ENCODE measurements at regions not wholly inside any gene's neighbourhood (a gene's known extent, or its start where the extent isn't known, plus 50 kb on each side); places are given as distances from the start of the nearest gene placed in this dataset.

DNA sequence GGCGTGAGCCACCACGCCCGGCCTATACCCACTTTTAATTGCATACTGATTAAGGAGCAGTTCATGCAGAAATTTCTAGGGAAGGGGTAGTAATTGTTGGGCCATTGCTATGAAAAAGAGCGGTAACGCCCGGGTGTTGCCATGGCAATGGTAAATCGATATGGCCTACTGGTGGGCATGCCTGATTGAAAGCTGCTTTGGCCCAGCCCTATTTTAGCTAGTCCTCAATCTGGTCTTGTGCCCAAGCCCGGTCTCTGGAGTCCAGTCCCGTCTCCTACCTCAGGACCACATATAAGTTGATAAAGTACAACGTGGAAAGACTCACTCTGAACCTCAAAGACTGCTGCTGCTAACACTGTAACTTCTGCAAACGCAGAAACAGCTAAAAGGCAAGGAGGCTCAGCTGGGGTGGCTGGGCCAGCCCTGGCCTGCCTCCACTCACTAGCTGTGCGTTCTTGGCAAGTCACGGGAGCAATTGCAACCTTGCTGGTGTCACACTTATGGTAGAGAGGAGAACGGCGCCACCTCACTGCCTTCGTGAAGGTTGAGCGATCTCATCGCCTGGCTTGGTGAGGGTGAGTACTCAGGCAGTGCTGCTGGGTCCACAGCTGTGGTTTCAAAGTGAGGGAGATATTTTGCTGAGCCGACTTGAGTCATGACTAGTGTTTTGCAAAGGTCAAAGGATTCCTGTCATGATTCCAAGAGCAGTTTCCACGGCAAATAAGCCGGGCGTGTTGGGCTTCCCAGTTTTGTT, 57.0 kb upstream of the GRPEL1 start:
- WGBS (ENCODE audit: insufficient coverage, low lambda C conversion rate): no CpG with 5 or more reads among the region's 22 CpGs

DNA sequence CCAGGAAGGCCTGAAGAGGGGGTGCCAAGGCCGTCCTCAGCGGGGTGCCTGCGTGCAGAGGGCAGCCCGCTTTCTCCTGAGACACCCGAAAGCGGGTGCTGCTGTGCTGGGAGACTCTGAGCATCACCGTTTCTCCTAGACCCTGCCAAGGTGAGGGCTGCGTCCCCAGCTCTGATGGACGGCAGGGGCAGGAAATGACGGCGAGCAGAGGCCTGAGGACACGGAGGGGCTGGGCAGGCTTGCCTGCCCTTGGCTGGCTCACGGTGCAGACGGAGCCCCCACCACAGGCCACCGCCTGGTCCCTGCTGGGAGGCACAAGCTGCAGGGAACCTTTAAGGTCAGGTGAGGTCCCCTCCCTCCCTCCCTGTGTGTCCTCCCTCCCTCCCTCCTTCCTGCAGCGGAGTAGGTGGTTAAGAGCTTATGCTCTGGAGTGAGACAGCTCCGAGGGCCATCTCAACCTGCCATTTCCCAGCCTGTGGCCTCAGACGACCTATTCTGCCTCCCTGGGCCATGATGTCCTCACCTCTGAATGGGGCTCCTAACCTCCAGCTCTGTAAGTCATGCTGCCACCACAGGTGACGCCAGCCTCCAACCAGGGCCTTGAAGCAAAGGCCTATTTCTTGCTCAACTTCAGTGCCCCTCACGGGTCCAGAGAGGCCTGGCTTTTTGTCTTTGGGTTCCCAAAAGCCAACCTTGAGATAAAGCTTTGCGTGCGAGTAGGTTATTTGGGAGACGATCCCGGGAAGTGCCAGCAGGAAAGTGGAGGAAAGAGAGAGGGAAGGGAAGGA, 54.2 kb upstream of the GRPEL1 start:
- Histone ChIP-seq H3K4me3 (ENCODE audit: low read length) (no peak overlapping the region), H3K27ac (ENCODE audit: low read length) (no peak overlapping the region), H3K4me1 (ENCODE audit: control insufficient read depth, insufficient read depth, low read length) (no peaks in the 10 kb centered on the region), H3K36me3 (ENCODE audit: control insufficient read depth, insufficient read depth, low read length) (no peaks in the 10 kb centered on the region), H3K27me3 (ENCODE audit: control insufficient read depth, insufficient read depth, low read length) (no peaks in the 10 kb centered on the region), H3K9me3 (ENCODE audit: control insufficient read depth, low read depth, low read length) (no peaks in the 10 kb centered on the region)
- WGBS (ENCODE audit: insufficient coverage, low lambda C conversion rate): no CpG with 5 or more reads among the region's 24 CpGs
- DNase-seq: no peak

More for the DNA sequence above, 57.0 kb upstream of the GRPEL1 start:
- Histone ChIP-seq H3K9me3 (ENCODE audit: control insufficient read depth, low read depth, low read length) (peaks cover 2% of the 10 kb centered on the region), H3K27ac (ENCODE audit: low read length) (no peak overlapping the region), H3K4me3 (ENCODE audit: low read length) (no peak overlapping the region), H3K36me3 (ENCODE audit: control insufficient read depth, insufficient read depth, low read length) (no peaks in the 10 kb centered on the region), H3K4me1 (ENCODE audit: control insufficient read depth, insufficient read depth, low read length) (no peaks in the 10 kb centered on the region), H3K27me3 (ENCODE audit: control insufficient read depth, insufficient read depth, low read length) (no peaks in the 10 kb centered on the region)
- no peak for DNase-seq

DNA sequence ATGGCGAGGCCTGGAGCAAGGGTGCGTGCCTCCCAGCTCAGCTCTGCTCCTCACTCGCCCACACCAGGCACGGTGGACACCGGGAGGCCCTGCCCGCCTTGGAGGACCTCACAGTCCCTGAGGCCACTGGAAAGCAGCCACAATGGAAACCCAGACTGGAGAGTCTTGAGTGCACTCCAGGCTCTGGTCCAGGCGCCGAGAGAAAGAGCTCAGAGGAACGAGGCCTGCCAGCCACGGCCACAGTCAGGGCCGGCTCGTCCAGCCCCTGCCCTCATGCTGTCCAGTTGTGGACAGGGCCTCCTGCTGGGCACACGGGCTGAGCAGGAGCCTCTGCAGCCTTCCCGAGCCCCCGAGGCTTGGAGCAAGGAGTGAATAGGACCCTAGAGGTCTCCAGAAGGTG, 53.3 kb upstream of the GRPEL1 start:
- H3K4me1 ChIP-seq (ENCODE audit: control insufficient read depth, insufficient read depth, low read length): no peaks in the 10 kb centered on the region
- no peak overlapping the region for H3K27ac ChIP-seq (ENCODE audit: low read length)
- no peak for DNase-seq
- no peaks in the 10 kb centered on the region for H3K27me3 ChIP-seq (ENCODE audit: control insufficient read depth, insufficient read depth, low read length)
- no CpG with 5 or more reads among the region's 15 CpGs for WGBS (ENCODE audit: insufficient coverage, low lambda C conversion rate)
- no peak overlapping the region for H3K4me3 ChIP-seq (ENCODE audit: low read length)
- H3K9me3 ChIP-seq (ENCODE audit: control insufficient read depth, low read depth, low read length): no peaks in the 10 kb centered on the region
- no peaks in the 10 kb centered on the region for H3K36me3 ChIP-seq (ENCODE audit: control insufficient read depth, insufficient read depth, low read length)

DNA sequence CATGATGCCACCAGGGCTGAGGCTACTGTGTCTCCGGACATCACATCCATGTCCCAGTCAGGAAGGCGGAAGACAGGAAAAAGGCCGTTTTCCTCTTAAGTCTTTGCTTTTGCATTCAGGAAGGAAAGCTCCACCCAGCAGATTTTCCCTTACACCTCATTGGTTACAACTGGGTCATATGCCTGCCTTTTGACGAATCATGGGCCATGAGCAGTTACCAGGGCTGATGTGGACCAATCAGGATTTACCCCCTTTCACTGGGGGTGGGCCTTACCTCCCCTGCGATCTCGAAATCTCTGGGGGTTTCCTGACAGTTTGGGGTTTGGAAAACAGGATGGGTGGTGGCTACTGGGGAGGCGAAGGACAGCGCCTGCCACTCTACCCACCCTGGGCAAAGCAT, 52.5 kb upstream of the GRPEL1 start:
- H3K36me3 ChIP-seq (ENCODE audit: control insufficient read depth, insufficient read depth, low read length): no peaks in the 10 kb centered on the region
- no peaks in the 10 kb centered on the region for H3K4me1 ChIP-seq (ENCODE audit: control insufficient read depth, insufficient read depth, low read length)
- WGBS (ENCODE audit: insufficient coverage, low lambda C conversion rate): no CpG with 5 or more reads among the region's 8 CpGs
- no peaks in the 10 kb centered on the region for H3K9me3 ChIP-seq (ENCODE audit: control insufficient read depth, low read depth, low read length)
- H3K27ac ChIP-seq (ENCODE audit: low read length): no peak overlapping the region
- DNase-seq: no peak
- no peaks in the 10 kb centered on the region for H3K27me3 ChIP-seq (ENCODE audit: control insufficient read depth, insufficient read depth, low read length)
- H3K4me3 ChIP-seq (ENCODE audit: low read length): no peak overlapping the region

DNA sequence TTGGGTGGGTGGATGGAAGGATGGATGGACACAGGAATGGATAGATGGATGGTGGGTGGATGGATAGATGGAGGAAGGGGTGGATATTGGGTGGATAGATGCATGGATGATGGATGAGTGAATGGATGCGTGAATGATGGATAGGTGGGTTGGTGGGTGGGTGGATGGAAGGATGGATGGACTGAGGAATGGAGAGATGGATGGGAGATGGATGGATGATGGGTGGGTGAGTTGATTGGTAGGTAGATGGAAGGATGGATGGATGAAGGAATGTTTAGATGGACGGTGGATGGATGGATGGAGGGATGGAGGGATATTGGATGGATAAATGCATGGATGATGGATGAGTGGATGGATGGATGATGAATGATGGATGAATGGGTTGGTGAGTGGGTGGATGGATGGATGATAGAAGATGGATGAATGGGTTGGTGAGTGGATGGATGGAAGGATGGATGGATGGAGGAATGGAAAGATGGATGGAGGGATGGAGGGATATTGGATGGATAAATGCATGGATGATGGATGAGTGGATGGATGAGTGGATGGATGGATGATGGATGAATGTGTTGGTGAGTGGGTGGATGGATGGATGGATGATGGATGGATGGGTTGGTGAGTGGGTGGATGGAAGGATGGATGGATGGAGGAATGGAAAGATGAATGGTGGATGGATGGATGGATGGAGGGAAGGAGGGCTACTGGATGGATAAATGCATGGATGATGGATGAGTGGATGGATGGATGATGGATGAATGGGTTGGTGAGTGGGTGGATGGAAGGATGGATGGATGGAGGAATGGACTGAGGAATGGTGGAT, 50.4 kb upstream of the GRPEL1 start:
- WGBS (ENCODE audit: insufficient coverage, low lambda C conversion rate): 91% methylated on average over 2 of the region's 2 CpGs
- H3K27ac ChIP-seq (ENCODE audit: low read length): no peak overlapping the region
- H3K4me1 ChIP-seq (ENCODE audit: control insufficient read depth, insufficient read depth, low read length): no peaks in the 10 kb centered on the region
- no peaks in the 10 kb centered on the region for H3K36me3 ChIP-seq (ENCODE audit: control insufficient read depth, insufficient read depth, low read length)
- no peak overlapping the region for H3K4me3 ChIP-seq (ENCODE audit: low read length)
- DNase-seq: no peak
- no peaks in the 10 kb centered on the region for H3K9me3 ChIP-seq (ENCODE audit: control insufficient read depth, low read depth, low read length)
- no peaks in the 10 kb centered on the region for H3K27me3 ChIP-seq (ENCODE audit: control insufficient read depth, insufficient read depth, low read length)

Data from large intestine (tissue), 3 donors.